ENCODE measurements at regions not wholly inside any gene's neighbourhood (a gene's known extent, or its start where the extent isn't known, plus 50 kb on each side); places are given as distances from the start of the nearest gene placed in this dataset.

DNA sequence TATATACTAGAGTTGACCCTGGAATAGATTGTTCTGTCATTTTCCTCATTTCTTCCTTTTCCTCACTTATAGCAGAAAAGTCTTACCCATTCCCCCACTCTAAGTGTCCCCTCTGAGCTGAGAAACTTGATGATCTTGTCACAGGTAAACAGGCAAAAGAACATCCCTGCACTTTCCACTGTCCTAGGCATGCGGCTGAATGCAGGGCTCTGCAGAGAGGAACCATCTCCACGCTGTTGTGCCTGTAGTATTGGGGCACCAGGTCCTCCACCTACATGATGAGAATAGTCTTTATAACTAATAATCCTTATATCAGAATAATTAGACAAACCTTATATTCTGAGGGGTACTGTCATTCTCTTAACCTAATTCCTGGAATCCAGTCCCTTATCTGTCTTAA lies 211.3 kb downstream of the RBM26 start:
- H3K27ac ChIP-seq: no peak overlapping the region
- TF ChIP-seq, protein P1, sequence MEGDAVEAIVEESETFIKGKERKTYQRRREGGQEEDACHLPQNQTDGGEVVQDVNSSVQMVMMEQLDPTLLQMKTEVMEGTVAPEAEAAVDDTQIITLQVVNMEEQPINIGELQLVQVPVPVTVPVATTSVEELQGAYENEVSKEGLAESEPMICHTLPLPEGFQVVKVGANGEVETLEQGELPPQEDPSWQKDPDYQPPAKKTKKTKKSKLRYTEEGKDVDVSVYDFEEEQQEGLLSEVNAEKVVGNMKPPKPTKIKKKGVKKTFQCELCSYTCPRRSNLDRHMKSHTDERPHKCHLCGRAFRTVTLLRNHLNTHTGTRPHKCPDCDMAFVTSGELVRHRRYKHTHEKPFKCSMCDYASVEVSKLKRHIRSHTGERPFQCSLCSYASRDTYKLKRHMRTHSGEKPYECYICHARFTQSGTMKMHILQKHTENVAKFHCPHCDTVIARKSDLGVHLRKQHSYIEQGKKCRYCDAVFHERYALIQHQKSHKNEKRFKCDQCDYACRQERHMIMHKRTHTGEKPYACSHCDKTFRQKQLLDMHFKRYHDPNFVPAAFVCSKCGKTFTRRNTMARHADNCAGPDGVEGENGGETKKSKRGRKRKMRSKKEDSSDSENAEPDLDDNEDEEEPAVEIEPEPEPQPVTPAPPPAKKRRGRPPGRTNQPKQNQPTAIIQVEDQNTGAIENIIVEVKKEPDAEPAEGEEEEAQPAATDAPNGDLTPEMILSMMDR (IDR thresholded peaks at IDR 0.05): no peak
- no peaks in the 10 kb centered on the region for H3K4me1 ChIP-seq
- intact Hi-C loops (cut with DNase I): no loop called here
- no peaks in the 10 kb centered on the region for H3K9me3 ChIP-seq
- no peak overlapping the region for H3K4me3 ChIP-seq
- ATAC-seq: no peak
- no peaks in the 10 kb centered on the region for H3K27me3 ChIP-seq (ENCODE audit: insufficient read depth in 3 of 3, low read length in 2 of 3)
- no peaks in the 10 kb centered on the region for H3K36me3 ChIP-seq (ENCODE audit: insufficient read depth in 1 of 2, low read depth in 1 of 2)
- no peak for DNase-seq
- whole genome bisulfite sequencing, 3 donors: 86 to 93% (median 89%) methylated on average over 2 of the region's 2 CpGs

DNA sequence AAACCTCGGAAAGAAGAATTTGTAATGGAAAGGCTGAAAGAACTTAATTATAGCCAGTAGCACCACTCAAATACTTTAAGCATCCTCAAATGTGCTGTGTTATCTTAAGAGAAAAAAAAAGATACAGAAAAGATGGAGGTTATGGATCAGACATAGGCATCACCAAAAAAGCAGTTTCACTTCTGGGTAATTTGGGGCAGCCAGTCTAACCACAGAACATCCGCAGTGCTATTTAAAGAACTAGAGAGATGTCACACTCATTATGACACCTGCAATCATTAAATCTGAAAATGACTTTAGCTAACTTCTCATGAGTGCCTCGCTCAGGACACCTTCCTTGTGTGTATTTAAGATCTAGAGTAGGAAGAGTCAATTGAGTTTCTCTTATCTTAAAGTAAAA lies 211.8 kb downstream of the RBM26 start:
- WGBS, 3 donors: 74 to 83% (median 75%) methylated on average over 3 of the region's 3 CpGs
- no peaks in the 10 kb centered on the region for H3K36me3 ChIP-seq (ENCODE audit: insufficient read depth in 1 of 2, low read depth in 1 of 2)
- intact Hi-C loops (cut with DNase I): no loop called here

DNA sequence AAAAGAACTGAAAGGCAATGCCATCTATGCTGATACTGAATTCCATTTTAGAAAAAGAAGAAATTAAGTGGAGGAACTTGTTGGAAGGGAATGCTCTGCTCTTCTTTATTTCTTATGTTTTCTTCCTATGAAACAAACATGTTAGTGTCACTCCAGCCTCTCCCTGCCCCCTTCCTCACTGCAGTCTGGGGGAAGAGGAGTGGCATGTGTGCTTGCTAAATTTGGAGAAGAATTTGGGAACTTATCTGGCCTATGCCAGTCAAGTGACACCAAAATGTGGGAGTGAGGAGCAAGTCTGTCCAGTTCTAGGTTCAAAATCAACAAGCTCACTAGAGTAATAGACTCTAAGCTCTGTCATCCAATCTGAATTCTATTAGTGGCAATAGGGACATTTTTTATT lies 214.6 kb downstream of the RBM26 start:
- H3K27me3 ChIP-seq (ENCODE audit: insufficient read depth in 3 of 3, low read length in 2 of 3): no peaks in the 10 kb centered on the region
- no peaks in the 10 kb centered on the region for H3K36me3 ChIP-seq (ENCODE audit: insufficient read depth in 1 of 2, low read depth in 1 of 2)
- intact Hi-C loops (cut with DNase I): no loop called here
- H3K27ac ChIP-seq: no peak overlapping the region
- DNase-seq: no peak
- ATAC-seq: no peak
- no peaks in the 10 kb centered on the region for H3K9me3 ChIP-seq
- H3K4me3 ChIP-seq: no peak overlapping the region
- H3K4me1 ChIP-seq: no peaks in the 10 kb centered on the region
- TF ChIP-seq, protein P1 (IDR thresholded peaks at IDR 0.05): no peak

More for the DNA sequence above, 211.8 kb downstream of the RBM26 start:
- Histone ChIP-seq H3K27me3 (ENCODE audit: insufficient read depth in 3 of 3, low read length in 2 of 3) (no peaks in the 10 kb centered on the region), H3K27ac (no peak overlapping the region), H3K9me3 (no peaks in the 10 kb centered on the region), H3K4me1 (no peaks in the 10 kb centered on the region), H3K4me3 (no peak overlapping the region)
- ATAC-seq: no peak
- TF ChIP-seq, protein P1 (IDR thresholded peaks at IDR 0.05): no peak
- DNase-seq: no peak

DNA sequence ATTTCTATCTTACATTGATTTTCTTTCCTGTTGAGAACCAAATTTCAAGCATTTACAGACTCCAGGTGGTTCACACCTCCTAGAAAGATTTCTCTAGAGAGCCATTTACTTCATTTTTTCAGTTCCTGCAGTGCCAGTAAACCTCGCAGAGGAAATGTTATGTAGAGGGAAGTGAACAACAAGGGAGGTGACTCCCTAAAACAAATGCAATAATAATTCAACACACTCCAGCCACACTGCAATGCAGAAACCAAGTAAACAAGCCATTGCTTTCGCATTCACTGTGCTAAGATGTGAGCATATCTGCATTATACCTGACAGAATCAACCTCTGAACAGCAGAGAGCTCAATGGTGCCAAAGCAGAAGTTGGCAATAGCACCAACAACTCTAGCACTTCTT lies 215.1 kb downstream of the RBM26 start:
- Histone ChIP-seq H3K4me3 (no peak overlapping the region), H3K27me3 (ENCODE audit: insufficient read depth in 3 of 3, low read length in 2 of 3) (no peaks in the 10 kb centered on the region), H3K4me1 (no peaks in the 10 kb centered on the region), H3K9me3 (no peaks in the 10 kb centered on the region), H3K27ac (no peak overlapping the region), H3K36me3 (ENCODE audit: insufficient read depth in 1 of 2, low read depth in 1 of 2) (no peaks in the 10 kb centered on the region)
- intact Hi-C loops (cut with DNase I): no loop called here
- ATAC-seq: no peak
- WGBS, 3 donors: 37 to 54% (median 47%) methylated on average over 2 of the region's 2 CpGs
- DNase-seq: no peak
- TF ChIP-seq, protein P1 (IDR thresholded peaks at IDR 0.05): no peak

DNA sequence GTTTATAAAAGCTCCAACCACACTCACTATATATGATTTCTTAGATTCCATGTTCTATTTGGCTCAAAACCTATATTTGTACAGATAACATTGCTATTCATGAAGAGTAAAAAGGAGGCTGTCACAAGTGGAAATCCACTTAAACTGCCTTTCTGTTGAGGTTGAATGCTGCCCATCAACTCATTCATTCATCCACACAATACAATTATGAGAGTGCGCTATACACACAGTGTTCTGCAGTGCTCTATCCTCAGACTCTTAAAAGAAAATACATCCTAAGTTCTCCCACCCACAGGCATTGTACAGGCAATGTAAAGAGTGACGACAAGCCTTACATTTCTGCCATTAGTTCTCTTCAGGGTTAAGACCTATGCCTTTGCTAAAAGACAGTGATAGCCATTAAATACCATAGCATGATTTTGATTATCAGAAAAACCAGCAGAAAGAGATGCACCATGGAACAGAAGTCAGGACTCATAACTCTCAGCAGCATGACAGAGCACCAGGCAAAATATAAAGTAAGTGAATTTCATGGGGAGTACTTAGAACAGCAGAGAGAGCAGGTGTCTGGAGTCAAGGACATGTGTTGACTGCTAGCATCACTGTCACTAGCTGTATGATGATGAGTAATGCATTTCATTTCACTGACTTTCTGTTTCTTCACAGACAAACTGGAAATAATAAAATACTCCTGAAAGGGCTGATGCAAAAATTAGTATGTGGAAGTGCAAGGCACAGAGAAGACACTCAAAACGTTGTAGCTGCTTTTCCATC lies 218.0 kb downstream of the RBM26 start:
- no peaks in the 10 kb centered on the region for H3K9me3 ChIP-seq
- H3K4me1 ChIP-seq: no peaks in the 10 kb centered on the region
- intact Hi-C loops (cut with DNase I): no loop called here
- ATAC-seq (no peak), DNase-seq (no peak)
- no peak overlapping the region for H3K27ac ChIP-seq
- WGBS, 3 donors: 65 to 83% (median 68%) methylated on average over 3 of the region's 3 CpGs
- no peaks in the 10 kb centered on the region for H3K27me3 ChIP-seq (ENCODE audit: insufficient read depth in 3 of 3, low read length in 2 of 3)
- H3K4me3 ChIP-seq: no peak overlapping the region
- TF ChIP-seq, protein P1 (IDR thresholded peaks at IDR 0.05): no peak
- H3K36me3 ChIP-seq (ENCODE audit: insufficient read depth in 1 of 2, low read depth in 1 of 2): no peaks in the 10 kb centered on the region
